ENCODE measurements at regions not wholly inside any gene's neighbourhood (a gene's known extent, or its start where the extent isn't known, plus 50 kb on each side); places are given as distances from the start of the nearest gene placed in this dataset.

DNA sequence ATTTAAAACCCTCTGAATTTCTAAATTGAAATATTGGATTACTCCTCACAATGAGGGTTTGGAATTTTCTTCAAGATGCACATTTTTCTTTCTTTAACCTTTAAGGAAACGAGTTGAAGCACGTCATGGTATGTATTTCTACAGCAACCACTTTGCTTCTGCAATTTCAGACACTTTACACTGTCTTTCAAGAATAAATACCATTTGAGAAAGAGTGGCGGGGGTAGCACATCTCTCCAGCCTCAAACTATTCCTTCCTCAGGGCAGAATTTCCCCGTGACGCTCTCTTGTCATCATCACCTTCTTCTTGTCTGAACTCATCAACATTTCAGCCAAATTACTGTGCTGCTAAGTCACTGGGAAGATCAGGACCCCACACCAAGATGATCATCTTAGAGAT, 1073.4 kb downstream of the EFNB2 start:
- Histone ChIP-seq H3K9me1 (ENCODE audit: insufficient read depth, low read length) (no peaks in the 10 kb centered on the region), H4K20me1 (ENCODE audit: insufficient read depth, low read length) (no peaks in the 10 kb centered on the region), H2AK5ac (ENCODE audit: low read depth, low read length) (no peak overlapping the region), H3K27ac (ENCODE audit: insufficient read depth, low read length) (no peak overlapping the region), H4K5ac (ENCODE audit: low read depth, low read length) (no peak overlapping the region), H2AK9ac (replicated peaks; ENCODE audit: low read depth, low read length, poor library complexity) (no peak overlapping the region), H2BK120ac (ENCODE audit: low read depth, low read length) (no peak overlapping the region), H3K18ac (ENCODE audit: low read depth, low read length) (no peak overlapping the region), H3K4ac (ENCODE audit: low read depth, low read length) (no peak overlapping the region), H3K27me3 (ENCODE audit: control insufficient read depth, insufficient read depth, low read length) (no peaks in the 10 kb centered on the region; the same call in 1 of the 2 replicates), H2BK15ac (ENCODE audit: low read depth, low read length) (no peak overlapping the region), H3K4me1 (ENCODE audit: control insufficient read depth, insufficient read depth, low read length) (no peaks in the 10 kb centered on the region), H3K9ac (ENCODE audit: low read depth, low read length) (no peak overlapping the region), H2BK20ac (ENCODE audit: low read depth, low read length) (no peak overlapping the region), H3K4me2 (ENCODE audit: low read depth, low read length) (no peak overlapping the region), H2BK5ac (ENCODE audit: low read depth, low read length, poor library complexity, severe bottlenecking) (no peak overlapping the region), H3K9me3 (ENCODE audit: control insufficient read depth, insufficient read depth, low read length) (no peaks in the 10 kb centered on the region), H3K14ac (replicated peaks; ENCODE audit: low read depth, low read length) (no peak overlapping the region), H3K36me3 (ENCODE audit: control insufficient read depth, insufficient read depth, low read length) (no peaks in the 10 kb centered on the region), H4K91ac (ENCODE audit: insufficient read depth, low read depth, low read length) (no peak overlapping the region), H3K56ac (ENCODE audit: extremely low read depth, insufficient read depth, low read length) (no peak overlapping the region), H2AFZ (replicated peaks; ENCODE audit: low read length, poor library complexity) (no peak overlapping the region), H4K8ac (ENCODE audit: low read depth in 2 of 2, low read length in 2 of 2) (no peak overlapping the region), H3K79me1 (ENCODE audit: low read depth in 1 of 2, low read length in 2 of 2) (no peaks in the 10 kb centered on the region), H3K23ac (ENCODE audit: low read depth, low read length) (no peak overlapping the region), H3K4me3 (ENCODE audit: insufficient read depth, low read depth, low read length) (no peak overlapping the region)
- no peak for ATAC-seq (ENCODE audit: low read depth)
- intact Hi-C loops (cut with micrococcal nuclease) (no loop called here), dilution Hi-C loops (cut with HindIII; ENCODE audit: low sequenced_read_pairs, unreplicated experiment) (no loop called here), in situ Hi-C loops (cut with MboI; ENCODE audit: low sequenced_read_pairs) (no loop called here)
- DNase-seq, result no peak
- no peak for TF ChIP-seq USF2 (IDR thresholded peaks at IDR 0.05; ENCODE audit: low read depth, low read length)
- BruUV-seq (replicated peaks), result no TSS peak
- ChIA-PET CTCF (no interaction called here), POLR2A (ENCODE audit: unreplicated experiment) (no interaction called here)
- WGBS, 2 experiments (ENCODE audit: extremely low coverage in 2 of 2, insufficient read length in 1 of 2), result no CpG with 5 or more reads among the region's 5 CpGs

Data from IMR-90 (cell line).